Nephron (organoid): ENCODE measurements at regions not wholly inside any gene's neighbourhood (a gene's known extent, or its start where the extent isn't known, plus 50 kb on each side); places are given as distances from the start of the nearest gene placed in this dataset.

Source experiments
- H3K27ac Mint-ChIP-seq, 3 experiments: 2 replicates each; pipeline ENCODE4 v1.8.0; 2020; ENCODE audit warnings: mixed read lengths in 3 of 3, mild to moderate bottlenecking in 2 of 3, moderate library complexity in 1 of 3
- H3K27me3 Mint-ChIP-seq: 2 replicates; pipeline ENCODE4 v1.8.0; 2021; ENCODE audit warnings: low read depth, mild to moderate bottlenecking, moderate library complexity, mixed read lengths
- H3K36me3 Mint-ChIP-seq: 2 replicates; pipeline ENCODE4 v1.8.0; 2020; ENCODE audit warnings: low read depth, mixed read lengths
- H3K4me1 Mint-ChIP-seq: 2 replicates; pipeline ENCODE4 v1.8.0; 2020; ENCODE audit warnings: mixed read lengths
- H3K4me3 Mint-ChIP-seq, 3 experiments: 2 replicates each; pipeline ENCODE4 v1.8.0; 2020; ENCODE audit warnings: mild to moderate bottlenecking in 3 of 3, mixed read lengths in 3 of 3, moderate library complexity in 2 of 3
- H3K9me3 Mint-ChIP-seq: 2 replicates; pipeline ENCODE4 v1.8.0; 2020; ENCODE audit warnings: mixed read lengths
- TF ChIP-seq, protein P1 (sequence below), 3 experiments: fragments of 200-600 bp; sonication (generic); IDR thresholded peaks; one replicate each; pipeline ENCODE4 v1.5.0; 2021; ENCODE audit warnings: antibody characterized with exemption in 3 of 3; ENCODE audit not compliant: unreplicated experiment in 3 of 3

- TF ChIP-seq, protein P1, sequence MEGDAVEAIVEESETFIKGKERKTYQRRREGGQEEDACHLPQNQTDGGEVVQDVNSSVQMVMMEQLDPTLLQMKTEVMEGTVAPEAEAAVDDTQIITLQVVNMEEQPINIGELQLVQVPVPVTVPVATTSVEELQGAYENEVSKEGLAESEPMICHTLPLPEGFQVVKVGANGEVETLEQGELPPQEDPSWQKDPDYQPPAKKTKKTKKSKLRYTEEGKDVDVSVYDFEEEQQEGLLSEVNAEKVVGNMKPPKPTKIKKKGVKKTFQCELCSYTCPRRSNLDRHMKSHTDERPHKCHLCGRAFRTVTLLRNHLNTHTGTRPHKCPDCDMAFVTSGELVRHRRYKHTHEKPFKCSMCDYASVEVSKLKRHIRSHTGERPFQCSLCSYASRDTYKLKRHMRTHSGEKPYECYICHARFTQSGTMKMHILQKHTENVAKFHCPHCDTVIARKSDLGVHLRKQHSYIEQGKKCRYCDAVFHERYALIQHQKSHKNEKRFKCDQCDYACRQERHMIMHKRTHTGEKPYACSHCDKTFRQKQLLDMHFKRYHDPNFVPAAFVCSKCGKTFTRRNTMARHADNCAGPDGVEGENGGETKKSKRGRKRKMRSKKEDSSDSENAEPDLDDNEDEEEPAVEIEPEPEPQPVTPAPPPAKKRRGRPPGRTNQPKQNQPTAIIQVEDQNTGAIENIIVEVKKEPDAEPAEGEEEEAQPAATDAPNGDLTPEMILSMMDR (IDR thresholded peaks at IDR 0.05; ENCODE audit: unreplicated experiment in 3 of 3) = no peak
- peak overlapping the region in 2 of 3 experiments; percentile 10 to 13 for H3K27ac Mint-ChIP-seq
- H3K36me3 Mint-ChIP-seq = no peaks in the 10 kb centered on the region
- peaks cover 11% of the 10 kb centered on the region for H3K4me1 Mint-ChIP-seq
- no peaks in the 10 kb centered on the region for H3K27me3 Mint-ChIP-seq
- no peaks in the 10 kb centered on the region for H3K9me3 Mint-ChIP-seq
- H3K4me3 Mint-ChIP-seq = no peak overlapping the region
Observed at GRCh38 chr1:79262745-79263258, 256.3 kb upstream of the ADGRL4 start.

- H3K9me3 Mint-ChIP-seq = no peaks in the 10 kb centered on the region
- H3K4me1 Mint-ChIP-seq = peaks cover 6% of the 10 kb centered on the region
- TF ChIP-seq, protein P1 (IDR thresholded peaks at IDR 0.05; ENCODE audit: unreplicated experiment in 3 of 3) = peak; percentile 60 to 77 (median 69)
- H3K27me3 Mint-ChIP-seq = no peaks in the 10 kb centered on the region
- no peak overlapping the region for H3K4me3 Mint-ChIP-seq
- H3K36me3 Mint-ChIP-seq = no peaks in the 10 kb centered on the region
- peak overlapping the region; percentile 40 to 76 (median 56) for H3K27ac Mint-ChIP-seq
Observed at GRCh38 chr1:79259390-79260336, 253.1 kb upstream of the ADGRL4 start.

GRCh38 chr1:79255421-79255820, 248.9 kb upstream of the ADGRL4 start:
- TF ChIP-seq, protein P1 (IDR thresholded peaks at IDR 0.05; ENCODE audit: unreplicated experiment in 3 of 3) = no peak
- H3K36me3 Mint-ChIP-seq = no peaks in the 10 kb centered on the region
- H3K4me1 Mint-ChIP-seq = no peaks in the 10 kb centered on the region
- H3K27ac Mint-ChIP-seq = no peak overlapping the region
- H3K4me3 Mint-ChIP-seq = no peak overlapping the region
- H3K27me3 Mint-ChIP-seq = no peaks in the 10 kb centered on the region
- H3K9me3 Mint-ChIP-seq = no peaks in the 10 kb centered on the region

DNA sequence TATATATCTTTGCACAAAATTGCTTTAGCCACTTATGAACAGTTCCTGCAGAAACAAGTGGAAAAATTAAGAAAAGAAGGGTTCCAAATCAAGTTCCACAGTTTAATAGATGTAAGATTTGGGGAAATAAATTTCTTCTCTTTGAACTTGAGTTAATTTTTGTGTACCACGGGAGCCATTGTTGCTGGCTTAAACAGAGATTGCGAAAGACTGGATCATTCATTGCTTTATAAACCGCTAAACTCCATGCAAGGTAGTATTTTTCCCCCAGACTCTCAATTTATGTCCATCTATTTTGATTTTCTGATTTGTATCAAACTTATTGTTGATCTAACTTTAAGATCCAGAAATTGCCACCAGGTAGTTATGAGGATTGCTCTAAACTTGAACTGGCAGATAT, 246.1 kb upstream of the ADGRL4 start:
- no peak overlapping the region for H3K4me3 Mint-ChIP-seq

DNA sequence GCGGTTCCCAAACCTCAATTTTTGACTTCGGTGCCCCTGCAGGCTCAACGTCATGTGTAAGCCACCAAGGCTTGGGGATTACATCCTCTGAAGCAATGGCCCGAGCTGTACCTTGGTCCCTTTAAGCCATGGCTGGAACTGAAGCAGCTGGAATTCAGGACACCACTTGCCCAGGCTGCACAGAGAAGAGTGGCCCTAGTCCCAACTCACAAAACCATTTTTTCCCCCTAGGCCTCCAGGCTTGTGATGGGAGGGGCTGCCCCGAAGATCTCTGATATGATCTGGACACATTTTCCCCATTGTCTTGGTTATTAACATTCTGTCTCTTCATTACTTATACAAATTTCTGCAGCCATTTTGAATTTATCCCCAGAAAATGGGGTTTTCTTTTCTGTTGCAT, 233.3 kb upstream of the ADGRL4 start:
- H3K27ac Mint-ChIP-seq = no peak overlapping the region
- peaks cover 17% of the 10 kb centered on the region for H3K9me3 Mint-ChIP-seq
- H3K4me3 Mint-ChIP-seq = no peak overlapping the region
- peaks cover 5% of the 10 kb centered on the region for H3K27me3 Mint-ChIP-seq
- peaks cover 9% of the 10 kb centered on the region for H3K4me1 Mint-ChIP-seq
- TF ChIP-seq, protein P1 (IDR thresholded peaks at IDR 0.05; ENCODE audit: unreplicated experiment in 3 of 3) = no peak
- no peaks in the 10 kb centered on the region for H3K36me3 Mint-ChIP-seq

More for the DNA sequence above, 246.1 kb upstream of the ADGRL4 start:
- Mint-ChIP-seq H3K36me3 (no peaks in the 10 kb centered on the region), H3K4me1 (no peaks in the 10 kb centered on the region), H3K27me3 (no peaks in the 10 kb centered on the region), H3K9me3 (no peaks in the 10 kb centered on the region), H3K27ac (no peak overlapping the region)
- TF ChIP-seq, protein P1 (IDR thresholded peaks at IDR 0.05; ENCODE audit: unreplicated experiment in 3 of 3) = no peak
